Ovary (tissue), 3 donors: ENCODE measurements at regions not wholly inside any gene's neighbourhood (a gene's known extent, or its start where the extent isn't known, plus 50 kb on each side); places are given as distances from the start of the nearest gene placed in this dataset.

Experiments
- EP300 ChIP-seq: sonication (generic); formaldehyde crosslinking; IDR thresholded peaks from one replicate; pipeline ENCODE4 v1.6.1; 2017; ENCODE audit warnings: antibody characterized with exemption
- POLR2A ChIP-seq: fragments of 450-650 bp; IDR thresholded peaks from one replicate; pipeline ENCODE4 v1.6.1; 2017; ENCODE audit warnings: antibody characterized with exemption, mild to moderate bottlenecking, moderate library complexity
- TF ChIP-seq, protein P1 (sequence below), 3 donors: fragments of 450-650 bp in 2 of 3; fragments of 200-600 bp in 1 of 3; IDR thresholded peaks; one replicate each; pipeline versions ENCODE4 v1.5.1 to v1.8.0; 2016 to 2022; ENCODE audit warnings: antibody characterized with exemption in 3 of 3, mild to moderate bottlenecking in 1 of 3
- donor health status: DM: no; HTN: no; CAD: no.

DNA sequence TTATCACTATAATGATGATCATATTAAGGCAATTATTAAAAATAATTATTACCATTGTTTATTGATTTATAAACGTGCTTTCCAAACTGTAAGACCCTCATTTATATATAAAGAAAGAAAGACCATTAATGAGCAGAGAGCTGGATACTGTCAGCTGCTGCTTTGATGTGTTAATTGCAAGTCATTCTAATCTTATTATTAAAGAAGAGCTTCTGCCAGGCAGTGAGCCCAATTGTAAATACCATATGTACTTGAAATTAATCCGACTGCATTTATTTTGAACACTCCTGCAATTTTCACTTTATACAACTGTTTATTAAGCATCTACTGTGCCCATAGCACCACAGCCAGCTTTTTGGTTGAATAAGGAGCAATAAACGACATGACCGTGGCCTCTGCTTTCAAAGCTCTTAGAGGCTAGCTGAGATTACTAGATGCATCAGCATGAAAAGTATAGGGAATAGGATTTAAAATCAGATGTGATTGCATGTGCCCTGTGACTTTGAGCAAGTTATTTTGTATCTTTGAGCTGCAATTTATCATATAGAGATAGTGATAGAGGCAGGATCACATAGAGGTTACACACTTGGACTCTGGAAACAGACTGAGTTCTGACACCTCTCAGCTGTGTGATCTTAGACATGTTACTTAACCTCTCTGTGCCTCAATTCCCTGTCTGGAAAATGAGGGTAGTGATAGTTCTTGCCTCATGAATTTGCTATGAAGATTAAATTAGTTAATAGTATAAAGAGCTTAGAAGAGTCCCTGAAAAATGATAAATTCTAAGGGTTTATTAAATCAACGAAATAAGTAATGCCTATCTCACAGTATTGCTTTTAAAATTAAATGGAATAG lies 83.4 kb downstream of the MYCN start:
- TF ChIP-seq, protein P1, sequence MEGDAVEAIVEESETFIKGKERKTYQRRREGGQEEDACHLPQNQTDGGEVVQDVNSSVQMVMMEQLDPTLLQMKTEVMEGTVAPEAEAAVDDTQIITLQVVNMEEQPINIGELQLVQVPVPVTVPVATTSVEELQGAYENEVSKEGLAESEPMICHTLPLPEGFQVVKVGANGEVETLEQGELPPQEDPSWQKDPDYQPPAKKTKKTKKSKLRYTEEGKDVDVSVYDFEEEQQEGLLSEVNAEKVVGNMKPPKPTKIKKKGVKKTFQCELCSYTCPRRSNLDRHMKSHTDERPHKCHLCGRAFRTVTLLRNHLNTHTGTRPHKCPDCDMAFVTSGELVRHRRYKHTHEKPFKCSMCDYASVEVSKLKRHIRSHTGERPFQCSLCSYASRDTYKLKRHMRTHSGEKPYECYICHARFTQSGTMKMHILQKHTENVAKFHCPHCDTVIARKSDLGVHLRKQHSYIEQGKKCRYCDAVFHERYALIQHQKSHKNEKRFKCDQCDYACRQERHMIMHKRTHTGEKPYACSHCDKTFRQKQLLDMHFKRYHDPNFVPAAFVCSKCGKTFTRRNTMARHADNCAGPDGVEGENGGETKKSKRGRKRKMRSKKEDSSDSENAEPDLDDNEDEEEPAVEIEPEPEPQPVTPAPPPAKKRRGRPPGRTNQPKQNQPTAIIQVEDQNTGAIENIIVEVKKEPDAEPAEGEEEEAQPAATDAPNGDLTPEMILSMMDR (IDR thresholded peaks at IDR 0.05) = no peak
- TF ChIP-seq POLR2A (no peak), EP300 (no peak)
